HUDEP-2 (cell line): ENCODE measurements at regions not wholly inside any gene's neighbourhood (a gene's known extent, or its start where the extent isn't known, plus 50 kb on each side); places are given as distances from the start of the nearest gene placed in this dataset.

Experiments used
- DNase-seq, 76 experiments: peaks; one replicate each; lab custom pipeline; 2025; ENCODE audit not compliant: unreplicated experiment in 76 of 76; lab: John Stamatoyannopoulos, UW

- no peak for DNase-seq
Measured at GRCh38 chr1:23615852-23616251, 56.6 kb upstream of the ID3 start.

GRCh38 chr1:23615423-23615822, 56.1 kb upstream of the ID3 start:
- DNase-seq, result no peak

- DNase-seq, result no peak
Measured at GRCh38 chr1:23614032-23614660, 54.8 kb upstream of the ID3 start.

GRCh38 chr1:23613191-23614031, 54.1 kb upstream of the ID3 start:
- DNase-seq, result no peak

- no peak for DNase-seq
Measured at GRCh38 chr1:23611601-23612327, 52.5 kb upstream of the ID3 start.

GRCh38 chr1:23610677-23611076, 51.4 kb upstream of the ID3 start:
- no peak for DNase-seq

- DNase-seq, result no peak
Measured at GRCh38 chr1:23609971-23610370, 50.7 kb upstream of the ID3 start.
